OCI-LY7 (cell line): ENCODE measurements at regions not wholly inside any gene's neighbourhood (a gene's known extent, or its start where the extent isn't known, plus 50 kb on each side); places are given as distances from the start of the nearest gene placed in this dataset.

Experiments used
- CTCF ChIP-seq: fragments of 200-600 bp; sonication (generic); conservative IDR thresholded peaks from 2 replicates; pipeline ENCODE4 v1.5.1; 2014; ENCODE audit warnings: mild to moderate bottlenecking, antibody characterized with exemption, low read length, moderate library complexity, mixed read lengths
- EZH2phosphoT487 ChIP-seq: fragments of 200-600 bp; sonication (generic); IDR thresholded peaks from 2 replicates; pipeline ENCODE4 v1.6.1; 2018; ENCODE audit warnings: low read depth, borderline replicate concordance, mild to moderate bottlenecking, mixed run types, antibody characterized with exemption, low read length, moderate library complexity, mixed read lengths

- TF ChIP-seq CTCF (no peak), EZH2phosphoT487 (no peak)
Observed at GRCh38 chr9:118238139-118238538, 533.9 kb downstream of the TLR4 start.
